ENCODE measurements at regions not wholly inside any gene's neighbourhood (a gene's known extent, or its start where the extent isn't known, plus 50 kb on each side); places are given as distances from the start of the nearest gene placed in this dataset.
"Not testable (repeated sequence)": the region's sequence is repeated elsewhere in the genome, so short reads cannot be mapped to it uniquely, and the experiment has no call there.

GRCh38 chr16:13351181-13351580, 449.8 kb downstream of the SHISA9 start:
- Histone ChIP-seq H3K27me3 (ENCODE audit: control insufficient read depth in 3 of 3, insufficient read depth in 3 of 3, low read length in 3 of 3) (no peaks in the 10 kb centered on the region), H3K4me1 (ENCODE audit: control insufficient read depth in 3 of 3, insufficient read depth in 2 of 3, low read depth in 1 of 3, low read length in 2 of 3) (no peaks in the 10 kb centered on the region), H3K4me3 (ENCODE audit: low read depth in 1 of 3, low read length in 3 of 3) (no peak overlapping the region), H3K27ac (ENCODE audit: low read depth in 1 of 3, low read length in 2 of 3) (no peak overlapping the region), H3K36me3 (ENCODE audit: control insufficient read depth in 3 of 3, insufficient read depth in 2 of 3, low read depth in 1 of 3, low read length in 3 of 3) (no peaks in the 10 kb centered on the region), H3K9me3 (ENCODE audit: control insufficient read depth in 2 of 2, insufficient read depth in 1 of 2, low read depth in 1 of 2, low read length in 1 of 2) (no peaks in the 10 kb centered on the region)
- DNase-seq (no peak), FAIRE-seq (no peak)
- WGBS, 3 donors, result 51 to 61% (median 53%) methylated on average over 6 of the region's 6 CpGs

- Histone ChIP-seq H3K27me3 (ENCODE audit: control insufficient read depth in 3 of 3, insufficient read depth in 3 of 3, low read length in 3 of 3) (no peaks in the 10 kb centered on the region), H3K27ac (ENCODE audit: low read depth in 1 of 3, low read length in 2 of 3) (no peak overlapping the region), H3K36me3 (ENCODE audit: control insufficient read depth in 3 of 3, insufficient read depth in 2 of 3, low read depth in 1 of 3, low read length in 3 of 3) (no peaks in the 10 kb centered on the region), H3K9me3 (ENCODE audit: control insufficient read depth in 2 of 2, insufficient read depth in 1 of 2, low read depth in 1 of 2, low read length in 1 of 2) (no peaks in the 10 kb centered on the region), H3K4me3 (ENCODE audit: low read depth in 1 of 3, low read length in 3 of 3) (no peak overlapping the region), H3K4me1 (ENCODE audit: control insufficient read depth in 3 of 3, insufficient read depth in 2 of 3, low read depth in 1 of 3, low read length in 2 of 3) (no peaks in the 10 kb centered on the region)
- DNase-seq (no peak), FAIRE-seq (no peak)
- WGBS, 3 donors, result 37 to 46% (median 37%) methylated on average over 4 of the region's 4 CpGs
These were observed 450.3 kb downstream of the SHISA9 start for GRCh38 chr16:13351601-13352217.

GRCh38 chr16:13352796-13353195, 451.4 kb downstream of the SHISA9 start:
- H3K4me3 ChIP-seq (ENCODE audit: low read depth in 1 of 3, low read length in 3 of 3), result not testable (repeated sequence)

GRCh38 chr16:13357842-13358241, 456.4 kb downstream of the SHISA9 start:
- 69 to 76% (median 73%) methylated on average over 4 of the region's 4 CpGs for WGBS, 3 donors
- H3K27ac ChIP-seq (ENCODE audit: low read depth in 1 of 3, low read length in 2 of 3); H3K4me1 ChIP-seq (ENCODE audit: control insufficient read depth in 3 of 3, insufficient read depth in 2 of 3, low read depth in 1 of 3, low read length in 2 of 3); H3K9me3 ChIP-seq (ENCODE audit: control insufficient read depth in 2 of 2, insufficient read depth in 1 of 2, low read depth in 1 of 2, low read length in 1 of 2); H3K27me3 ChIP-seq (ENCODE audit: control insufficient read depth in 3 of 3, insufficient read depth in 3 of 3, low read length in 3 of 3); H3K36me3 ChIP-seq (ENCODE audit: control insufficient read depth in 3 of 3, insufficient read depth in 2 of 3, low read depth in 1 of 3, low read length in 3 of 3); DNase-seq; H3K4me3 ChIP-seq (ENCODE audit: low read depth in 1 of 3, low read length in 3 of 3); FAIRE-seq: not testable (repeated sequence)

More at GRCh38 chr16:13352796-13353195, 451.4 kb downstream of the SHISA9 start:
- not testable (repeated sequence) for H3K27ac ChIP-seq (ENCODE audit: low read depth in 1 of 3, low read length in 2 of 3); H3K9me3 ChIP-seq (ENCODE audit: control insufficient read depth in 2 of 2, insufficient read depth in 1 of 2, low read depth in 1 of 2, low read length in 1 of 2); DNase-seq; H3K4me1 ChIP-seq (ENCODE audit: control insufficient read depth in 3 of 3, insufficient read depth in 2 of 3, low read depth in 1 of 3, low read length in 2 of 3); H3K36me3 ChIP-seq (ENCODE audit: control insufficient read depth in 3 of 3, insufficient read depth in 2 of 3, low read depth in 1 of 3, low read length in 3 of 3); H3K27me3 ChIP-seq (ENCODE audit: control insufficient read depth in 3 of 3, insufficient read depth in 3 of 3, low read length in 3 of 3); FAIRE-seq
- 63 to 78% (median 70%) methylated on average over 6 of the region's 7 CpGs for WGBS, 3 donors

GRCh38 chr16:13359835-13360234, 458.4 kb downstream of the SHISA9 start:
- no peak for DNase-seq
- Histone ChIP-seq H3K27me3 (ENCODE audit: control insufficient read depth in 3 of 3, insufficient read depth in 3 of 3, low read length in 3 of 3) (no peaks in the 10 kb centered on the region), H3K36me3 (ENCODE audit: control insufficient read depth in 3 of 3, insufficient read depth in 2 of 3, low read depth in 1 of 3, low read length in 3 of 3) (no peaks in the 10 kb centered on the region), H3K4me1 (ENCODE audit: control insufficient read depth in 3 of 3, insufficient read depth in 2 of 3, low read depth in 1 of 3, low read length in 2 of 3) (no peaks in the 10 kb centered on the region), H3K9me3 (ENCODE audit: control insufficient read depth in 2 of 2, insufficient read depth in 1 of 2, low read depth in 1 of 2, low read length in 1 of 2) (peaks cover 0 to 9% of the 10 kb centered on the region in 2 donors), H3K27ac (ENCODE audit: low read depth in 1 of 3, low read length in 2 of 3) (no peak overlapping the region), H3K4me3 (ENCODE audit: low read depth in 1 of 3, low read length in 3 of 3) (no peak overlapping the region)
- no peak for FAIRE-seq
- WGBS, 3 donors, result 86 to 92% (median 87%) methylated on average over 3 of the region's 3 CpGs

GRCh38 chr16:13372421-13372820, 471.0 kb downstream of the SHISA9 start:
- WGBS, 3 donors, result 92 to 94% (median 94%) methylated on average over 3 of the region's 3 CpGs
- Histone ChIP-seq H3K27ac (ENCODE audit: low read depth in 1 of 3, low read length in 2 of 3) (no peak overlapping the region), H3K9me3 (ENCODE audit: control insufficient read depth in 2 of 2, insufficient read depth in 1 of 2, low read depth in 1 of 2, low read length in 1 of 2) (no peaks in the 10 kb centered on the region), H3K27me3 (ENCODE audit: control insufficient read depth in 3 of 3, insufficient read depth in 3 of 3, low read length in 3 of 3) (no peaks in the 10 kb centered on the region), H3K4me1 (ENCODE audit: control insufficient read depth in 3 of 3, insufficient read depth in 2 of 3, low read depth in 1 of 3, low read length in 2 of 3) (no peaks in the 10 kb centered on the region), H3K4me3 (ENCODE audit: low read depth in 1 of 3, low read length in 3 of 3) (no peak overlapping the region), H3K36me3 (ENCODE audit: control insufficient read depth in 3 of 3, insufficient read depth in 2 of 3, low read depth in 1 of 3, low read length in 3 of 3) (no peaks in the 10 kb centered on the region)
- no peak for DNase-seq
- no peak for FAIRE-seq

GRCh38 chr16:13376174-13376573, 474.8 kb downstream of the SHISA9 start:
- H3K27ac ChIP-seq (ENCODE audit: low read depth in 1 of 3, low read length in 2 of 3), result no peak overlapping the region
- no peaks in the 10 kb centered on the region for H3K4me1 ChIP-seq (ENCODE audit: control insufficient read depth in 3 of 3, insufficient read depth in 2 of 3, low read depth in 1 of 3, low read length in 2 of 3)
- H3K27me3 ChIP-seq (ENCODE audit: control insufficient read depth in 3 of 3, insufficient read depth in 3 of 3, low read length in 3 of 3), result no peaks in the 10 kb centered on the region
- 57 to 80% (median 59%) methylated on average over 1 of the region's 1 CpG for whole genome bisulfite sequencing, 3 donors
- DNase-seq (no peak), FAIRE-seq (no peak)
- no peaks in the 10 kb centered on the region for H3K36me3 ChIP-seq (ENCODE audit: control insufficient read depth in 3 of 3, insufficient read depth in 2 of 3, low read depth in 1 of 3, low read length in 3 of 3)
- peaks cover 0 to 3% of the 10 kb centered on the region in 2 donors for H3K9me3 ChIP-seq (ENCODE audit: control insufficient read depth in 2 of 2, insufficient read depth in 1 of 2, low read depth in 1 of 2, low read length in 1 of 2)
- H3K4me3 ChIP-seq (ENCODE audit: low read depth in 1 of 3, low read length in 3 of 3), result no peak overlapping the region

- WGBS, 3 donors, result 53 to 71% (median 57%) methylated on average over 3 of the region's 3 CpGs
- Histone ChIP-seq H3K4me3 (ENCODE audit: low read depth in 1 of 3, low read length in 3 of 3) (no peak overlapping the region), H3K4me1 (ENCODE audit: control insufficient read depth in 3 of 3, insufficient read depth in 2 of 3, low read depth in 1 of 3, low read length in 2 of 3) (no peaks in the 10 kb centered on the region), H3K27ac (ENCODE audit: low read depth in 1 of 3, low read length in 2 of 3) (no peak overlapping the region), H3K9me3 (ENCODE audit: control insufficient read depth in 2 of 2, insufficient read depth in 1 of 2, low read depth in 1 of 2, low read length in 1 of 2) (peaks cover 0 to 3% of the 10 kb centered on the region in 2 donors), H3K36me3 (ENCODE audit: control insufficient read depth in 3 of 3, insufficient read depth in 2 of 3, low read depth in 1 of 3, low read length in 3 of 3) (no peaks in the 10 kb centered on the region), H3K27me3 (ENCODE audit: control insufficient read depth in 3 of 3, insufficient read depth in 3 of 3, low read length in 3 of 3) (no peaks in the 10 kb centered on the region)
- DNase-seq (no peak), FAIRE-seq (no peak)
These were observed 475.7 kb downstream of the SHISA9 start for GRCh38 chr16:13377143-13377542.

- FAIRE-seq (no peak), DNase-seq (no peak)
- H3K36me3 ChIP-seq (ENCODE audit: control insufficient read depth in 3 of 3, insufficient read depth in 2 of 3, low read depth in 1 of 3, low read length in 3 of 3), result no peaks in the 10 kb centered on the region
- H3K27me3 ChIP-seq (ENCODE audit: control insufficient read depth in 3 of 3, insufficient read depth in 3 of 3, low read length in 3 of 3), result no peaks in the 10 kb centered on the region
- H3K4me1 ChIP-seq (ENCODE audit: control insufficient read depth in 3 of 3, insufficient read depth in 2 of 3, low read depth in 1 of 3, low read length in 2 of 3), result no peaks in the 10 kb centered on the region
- no peak overlapping the region for H3K27ac ChIP-seq (ENCODE audit: low read depth in 1 of 3, low read length in 2 of 3)
- no peak overlapping the region for H3K4me3 ChIP-seq (ENCODE audit: low read depth in 1 of 3, low read length in 3 of 3)
- peaks cover 0 to 3% of the 10 kb centered on the region in 2 donors for H3K9me3 ChIP-seq (ENCODE audit: control insufficient read depth in 2 of 2, insufficient read depth in 1 of 2, low read depth in 1 of 2, low read length in 1 of 2)
- 57 to 65% (median 60%) methylated on average over 2 of the region's 2 CpGs for WGBS, 3 donors
These were observed 476.8 kb downstream of the SHISA9 start for GRCh38 chr16:13378151-13378550.

All from small intestine (tissue), 7 donors.